CD14-positive monocyte (primary cell): ENCODE measurements at regions not wholly inside any gene's neighbourhood (a gene's known extent, or its start where the extent isn't known, plus 50 kb on each side); places are given as distances from the start of the nearest gene placed in this dataset.

Experiments
- DNase-seq, 3 donors: peaks; one replicate each; pipeline ENCODE4 v3.0.0-alpha.2; 2011 to 2022
- H2AFZ ChIP-seq: 2 replicates; pipeline ENCODE4 v1.6.0; 2012; ENCODE audit warnings: mild to moderate bottlenecking, low read depth, low read length, inconsistent platforms; ENCODE audit not compliant: insufficient read depth, poor library complexity, severe bottlenecking
- H3K27ac ChIP-seq, 2 donors: 1 replicate in 1 of 2; 2 replicates in 1 of 2; pipeline ENCODE4 v1.5.1; 2012 to 2013; ENCODE audit warnings: low read length in 2 of 2, control low read depth in 1 of 2, inconsistent platforms in 1 of 2, low read depth in 1 of 2, mild to moderate bottlenecking in 1 of 2
- H3K27me3 ChIP-seq, 2 donors: one replicate each; pipeline versions ENCODE4 v1.6.0 to v1.6.1; 2011 to 2013; ENCODE audit warnings: low read length in 2 of 2; ENCODE audit not compliant: control insufficient read depth in 2 of 2, insufficient read depth in 2 of 2
- H3K36me3 ChIP-seq, 2 donors: replicated peaks in 1 of 2; 1 replicate in 1 of 2; 2 replicates in 1 of 2; pipeline versions ENCODE4 v1.5.1 to v1.6.1; 2012 to 2013; ENCODE audit warnings: low read length in 2 of 2, control low read depth in 1 of 2, inconsistent platforms in 1 of 2, mild to moderate bottlenecking in 1 of 2; ENCODE audit not compliant: insufficient read depth in 2 of 2, control insufficient read depth in 1 of 2
- H3K4me1 ChIP-seq, 2 donors: 1 replicate in 1 of 2; 2 replicates in 1 of 2; pipeline versions ENCODE4 v1.5.1 to v1.6.1; 2012 to 2013; ENCODE audit warnings: low read length in 2 of 2, control low read depth in 1 of 2, inconsistent platforms in 1 of 2, mild to moderate bottlenecking in 1 of 2, moderate library complexity in 1 of 2; ENCODE audit not compliant: insufficient read depth in 2 of 2, control insufficient read depth in 1 of 2
- H3K4me2 ChIP-seq: replicated peaks from 2 replicates; pipeline ENCODE3; 2012; ENCODE audit warnings: low read length, moderate library complexity, mild to moderate bottlenecking; ENCODE audit not compliant: poor library complexity, severe bottlenecking; ENCODE audit errors: extremely low read depth
- H3K4me3 ChIP-seq, 3 experiments: fragments of 200-600 bp in 1 of 3; sonication (generic) in 1 of 3; replicated peaks in 1 of 3; 1 replicate in 2 of 3; 2 replicates in 1 of 3; pipeline ENCODE4 v1.5.1; 2011 to 2013; ENCODE audit warnings: low read length in 3 of 3, mild to moderate bottlenecking in 3 of 3, control low read depth in 2 of 3, low read depth in 2 of 3, inconsistent platforms in 1 of 3, moderate library complexity in 1 of 3
- H3K79me2 ChIP-seq: 2 replicates; pipeline ENCODE4 v1.6.0; 2012; ENCODE audit warnings: mild to moderate bottlenecking, control low read depth, inconsistent platforms, low read length, moderate library complexity; ENCODE audit not compliant: insufficient read depth
- H3K9ac ChIP-seq: 2 replicates; pipeline ENCODE4 v1.6.0; 2017; ENCODE audit warnings: low read length, mild to moderate bottlenecking; ENCODE audit not compliant: insufficient read depth, poor library complexity, severe bottlenecking
- H3K9me3 ChIP-seq, 2 donors: replicated peaks in 1 of 2; 1 replicate in 1 of 2; 2 replicates in 1 of 2; pipeline versions ENCODE4 v1.5.1 to v1.6.1; 2012 to 2013; ENCODE audit warnings: low read length in 2 of 2, control low read depth in 1 of 2; ENCODE audit not compliant: control insufficient read depth in 1 of 2, insufficient read depth in 1 of 2
- H4K20me1 ChIP-seq: 2 replicates; pipeline ENCODE4 v1.6.0; 2012; ENCODE audit warnings: mild to moderate bottlenecking, low read length, control low read depth, moderate library complexity; ENCODE audit not compliant: insufficient read depth
- H3K27ac Mint-ChIP-seq, 7 donors: one replicate each; pipeline ENCODE4 v1.8.0; 2020; ENCODE audit warnings: mild to moderate bottlenecking in 7 of 7, mixed read lengths in 7 of 7, moderate library complexity in 6 of 7, inconsistent platforms in 2 of 7
- H3K27me3 Mint-ChIP-seq, 3 donors: one replicate each; pipeline ENCODE4 v1.8.0; 2021 to 2022; ENCODE audit warnings: low read depth in 3 of 3, mild to moderate bottlenecking in 3 of 3, mixed read lengths in 3 of 3, moderate library complexity in 3 of 3, inconsistent platforms in 1 of 3
- H3K36me3 Mint-ChIP-seq, 2 donors: one replicate each; pipeline ENCODE4 v1.8.0; 2020; ENCODE audit warnings: mixed read lengths in 2 of 2, inconsistent platforms in 1 of 2, mild to moderate bottlenecking in 1 of 2
- H3K4me1 Mint-ChIP-seq: one replicate; pipeline ENCODE4 v1.8.0; 2020; ENCODE audit warnings: mild to moderate bottlenecking, mixed read lengths
- H3K4me3 Mint-ChIP-seq, 2 donors: one replicate each; pipeline ENCODE4 v1.8.0; 2020; ENCODE audit warnings: mild to moderate bottlenecking in 2 of 2, mixed read lengths in 2 of 2, moderate library complexity in 1 of 2
- H3K9me3 Mint-ChIP-seq, 7 donors: one replicate each; pipeline ENCODE4 v1.8.0; 2020 to 2022; ENCODE audit warnings: mixed read lengths in 7 of 7, mild to moderate bottlenecking in 6 of 7, moderate library complexity in 6 of 7, inconsistent platforms in 2 of 7
- CTCF ChIP-seq: fragments of 200-600 bp; IDR thresholded peaks from one replicate; pipeline ENCODE4 v1.8.0; 2022; ENCODE audit warnings: antibody characterized with exemption, mild to moderate bottlenecking
- WGBS: methylation state at CpG from one replicate; pipeline ENCODE4 v1.1.5; 2013; ENCODE audit warnings: missing lambda C conversion rate; ENCODE audit not compliant: insufficient coverage; 5-methylcytosine and 5-hydroxymethylcytosine counted together
- intact Hi-C, 2 donors: fragments of 100-400 bp; cut with micrococcal nuclease; formaldehyde crosslinking; loops; one replicate each; pipeline versions ENCODE4 v1.15.0 to v1.15.1; 2023

GRCh38 chr9:110133059-110133458, 74.9 kb downstream of the C9orf152 start:
- Histone ChIP-seq H3K4me2 (no peak overlapping the region), H3K27me3 (no peaks in the 10 kb centered on the region), H3K79me2 (peaks cover 60% of the 10 kb centered on the region), H3K4me3 (no peak overlapping the region), H3K36me3 (no peaks in the 10 kb centered on the region), H3K9ac (no peak overlapping the region), H2AFZ (no peak overlapping the region), H3K9me3 (no peaks in the 10 kb centered on the region), H3K4me1 (peaks cover 30% of the 10 kb centered on the region in 2 donors), H3K27ac (no peak overlapping the region), H4K20me1 (no peaks in the 10 kb centered on the region)
- WGBS, result no CpG with 5 or more reads among the region's 3 CpGs
- Mint-ChIP-seq H3K27ac (no peak overlapping the region), H3K36me3 (peaks cover 2 to 11% of the 10 kb centered on the region in 2 donors), H3K4me3 (no peak overlapping the region), H3K9me3 (no peaks in the 10 kb centered on the region), H3K4me1 (peaks cover 49% of the 10 kb centered on the region), H3K27me3 (peaks cover 0 to 2% (median 0%) of the 10 kb centered on the region in 3 donors)
- no peak for TF ChIP-seq CTCF
- intact Hi-C loops, result no loop called here
- no peak for DNase-seq

DNA sequence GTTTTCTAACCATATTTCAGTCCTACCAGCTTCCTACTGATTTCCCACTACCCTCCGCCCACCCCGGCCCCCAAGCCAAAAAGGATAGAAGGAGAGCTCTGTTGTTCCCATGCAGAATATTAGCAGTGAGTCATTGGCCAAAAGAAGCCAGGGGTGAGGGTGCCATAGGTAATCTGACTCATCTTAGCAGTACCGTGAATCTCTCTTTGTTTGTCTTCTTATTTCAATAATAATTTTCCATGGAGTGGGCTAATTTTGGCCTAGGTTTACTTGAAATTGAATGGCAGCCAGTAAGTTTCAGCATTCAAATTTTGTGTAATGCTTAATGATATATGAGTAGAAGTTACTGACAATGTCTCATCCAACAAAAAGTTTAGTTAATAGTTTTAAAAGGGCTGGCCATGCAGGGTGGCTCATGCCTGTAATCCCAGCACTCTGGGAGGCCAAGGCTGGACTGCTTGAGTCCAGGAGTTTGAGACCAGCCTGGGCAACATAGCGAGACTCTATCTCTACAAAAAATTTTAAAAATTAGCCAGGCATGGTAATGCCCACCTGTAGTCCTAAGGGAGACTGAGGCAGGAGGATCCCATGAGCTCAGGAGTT, 74.2 kb downstream of the C9orf152 start:
- no peaks in the 10 kb centered on the region for H4K20me1 ChIP-seq
- no peak overlapping the region for H3K4me2 ChIP-seq
- TF ChIP-seq CTCF, result no peak
- H2AFZ ChIP-seq, result no peak overlapping the region
- no peak overlapping the region for H3K9ac ChIP-seq
- H3K79me2 ChIP-seq, result peaks cover 62% of the 10 kb centered on the region
- Mint-ChIP-seq H3K36me3 (peaks cover 5 to 11% of the 10 kb centered on the region in 2 donors), H3K27ac (no peak overlapping the region), H3K9me3 (no peaks in the 10 kb centered on the region), H3K4me1 (peaks cover 42% of the 10 kb centered on the region), H3K4me3 (no peak overlapping the region), H3K27me3 (peaks cover 0 to 2% (median 0%) of the 10 kb centered on the region in 3 donors)
- H3K27me3 ChIP-seq, result no peaks in the 10 kb centered on the region
- peaks cover 23 to 24% of the 10 kb centered on the region in 2 donors for H3K4me1 ChIP-seq
- no CpG with 5 or more reads among the region's 4 CpGs for WGBS
- H3K4me3 ChIP-seq, result no peak overlapping the region
- intact Hi-C loops, result no loop called here
- DNase-seq, result no peak
- no peaks in the 10 kb centered on the region for H3K9me3 ChIP-seq
- no peaks in the 10 kb centered on the region for H3K36me3 ChIP-seq
- no peak overlapping the region for H3K27ac ChIP-seq
